H54 (cell line): ENCODE measurements at regions not wholly inside any gene's neighbourhood (a gene's known extent, or its start where the extent isn't known, plus 50 kb on each side); places are given as distances from the start of the nearest gene placed in this dataset.

Experiments used
- DNase-seq: peaks from one replicate; pipeline ENCODE4 v3.0.0; 2011; ENCODE audit warnings: low spot score, mixed read lengths; ENCODE audit not compliant: insufficient read length
- FAIRE-seq: peaks from 3 replicates; lab custom pipeline; 2011; peaks lifted over from hg19 to GRCh38; lab: Jason Lieb, UNC
- POLR2A ChIP-seq: IDR thresholded peaks from 2 replicates; pipeline ENCODE4 v1.6.1; 2011; ENCODE audit warnings: low read depth, mild to moderate bottlenecking, low read length

GRCh38 chr17:63156986-63157385, 191.0 kb downstream of the TANC2 start:
- DNase-seq (no peak), FAIRE-seq (no peak)
- no peak for TF ChIP-seq POLR2A

GRCh38 chr17:63162406-63163157, 196.5 kb downstream of the TANC2 start:
- no peak for DNase-seq
- peak; percentile 20 for FAIRE-seq

GRCh38 chr17:63163158-63163520, 197.1 kb downstream of the TANC2 start:
- no peak for DNase-seq
- FAIRE-seq: peak; percentile 30
- TF ChIP-seq POLR2A: no peak

More at GRCh38 chr17:63162406-63163157, 196.5 kb downstream of the TANC2 start:
- no peak for TF ChIP-seq POLR2A

- FAIRE-seq (peak; percentile 45), DNase-seq (no peak)
- TF ChIP-seq POLR2A: no peak
These were observed 199.4 kb downstream of the TANC2 start for GRCh38 chr17:63165400-63165799.

GRCh38 chr17:63170795-63171194, 204.8 kb downstream of the TANC2 start:
- DNase-seq: no peak
- peak; percentile 27 for FAIRE-seq
- TF ChIP-seq POLR2A: no peak

- FAIRE-seq (peak; percentile 52), DNase-seq (no peak)
- TF ChIP-seq POLR2A: no peak
These were observed 205.7 kb downstream of the TANC2 start for GRCh38 chr17:63171428-63172393.

- TF ChIP-seq POLR2A: no peak
- FAIRE-seq: no peak
- DNase-seq: no peak
These were observed 207.4 kb downstream of the TANC2 start for GRCh38 chr17:63173450-63173849.

GRCh38 chr17:63173903-63174302, 207.9 kb downstream of the TANC2 start:
- no peak for TF ChIP-seq POLR2A
- no peak for DNase-seq
- peak; percentile 38 for FAIRE-seq

- DNase-seq (no peak), FAIRE-seq (peak; percentile 78)
- no peak for TF ChIP-seq POLR2A
These were observed 212.5 kb downstream of the TANC2 start for GRCh38 chr17:63178530-63178929.

GRCh38 chr17:63181856-63182255, 215.8 kb downstream of the TANC2 start:
- DNase-seq (no peak), FAIRE-seq (no peak)
- no peak for TF ChIP-seq POLR2A

- TF ChIP-seq POLR2A: no peak
- FAIRE-seq (peak; percentile 30), DNase-seq (no peak)
These were observed 219.4 kb downstream of the TANC2 start for GRCh38 chr17:63185420-63185819.

- FAIRE-seq (peak; percentile 98), DNase-seq (no peak)
- no peak for TF ChIP-seq POLR2A
These were observed 223.0 kb downstream of the TANC2 start for GRCh38 chr17:63189082-63189481.

GRCh38 chr17:63189930-63190329, 223.9 kb downstream of the TANC2 start:
- no peak for TF ChIP-seq POLR2A
- no peak for DNase-seq
- no peak for FAIRE-seq

GRCh38 chr17:63190821-63191370, 224.9 kb downstream of the TANC2 start:
- no peak for DNase-seq
- no peak for TF ChIP-seq POLR2A
- no peak for FAIRE-seq

GRCh38 chr17:63191610-63192009, 225.6 kb downstream of the TANC2 start:
- DNase-seq: no peak
- FAIRE-seq: no peak
- TF ChIP-seq POLR2A: no peak
